ENCODE measurements at regions not wholly inside any gene's neighbourhood (a gene's known extent, or its start where the extent isn't known, plus 50 kb on each side); places are given as distances from the start of the nearest gene placed in this dataset.

- TF ChIP-seq POLR2A (IDR thresholded peaks at IDR 0.05): no peak
- TF ChIP-seq EP300 (IDR thresholded peaks at IDR 0.05): no peak
- no peak for TF ChIP-seq CTCF (IDR thresholded peaks at IDR 0.05)
- no peak for TF ChIP-seq POLR2AphosphoS5 (IDR thresholded peaks at IDR 0.05)
Measured at GRCh38 chr3:118396491-118396890, 638.2 kb downstream of the IGSF11 start.
